ENCODE measurements at regions not wholly inside any gene's neighbourhood (a gene's known extent, or its start where the extent isn't known, plus 50 kb on each side); places are given as distances from the start of the nearest gene placed in this dataset.

DNA sequence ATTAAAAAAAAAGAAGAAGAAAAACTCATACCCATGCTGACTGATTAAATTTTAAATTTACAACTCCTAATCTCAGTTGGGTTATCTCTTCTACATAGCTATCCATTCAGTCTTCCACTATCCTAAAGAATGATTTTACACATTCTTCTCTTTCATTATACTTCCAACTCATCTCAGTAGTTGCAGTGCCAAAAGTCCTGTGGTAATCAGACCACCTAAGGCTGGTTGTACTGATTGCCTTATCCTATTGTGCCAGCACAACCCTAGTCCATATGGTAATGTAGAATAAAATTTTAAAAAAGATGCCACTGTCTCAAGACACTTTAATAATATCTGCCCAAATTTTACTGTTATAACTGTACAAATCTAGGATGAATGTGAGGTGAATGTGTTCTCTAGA lies 448.0 kb downstream of the LRRIQ3 start:
- Histone ChIP-seq H3K9me3 (ENCODE audit: control insufficient read depth, insufficient read depth, low read length) (no peaks in the 10 kb centered on the region), H3K27me3 (ENCODE audit: control insufficient read depth, insufficient read depth, low read length) (no peaks in the 10 kb centered on the region), H3K27ac (ENCODE audit: low read depth, low read length) (no peak overlapping the region), H3K4me3 (ENCODE audit: low read depth, low read length) (no peak overlapping the region)
- POLR2A ChIA-PET = no interaction called here
- TF ChIP-seq, protein P1, sequence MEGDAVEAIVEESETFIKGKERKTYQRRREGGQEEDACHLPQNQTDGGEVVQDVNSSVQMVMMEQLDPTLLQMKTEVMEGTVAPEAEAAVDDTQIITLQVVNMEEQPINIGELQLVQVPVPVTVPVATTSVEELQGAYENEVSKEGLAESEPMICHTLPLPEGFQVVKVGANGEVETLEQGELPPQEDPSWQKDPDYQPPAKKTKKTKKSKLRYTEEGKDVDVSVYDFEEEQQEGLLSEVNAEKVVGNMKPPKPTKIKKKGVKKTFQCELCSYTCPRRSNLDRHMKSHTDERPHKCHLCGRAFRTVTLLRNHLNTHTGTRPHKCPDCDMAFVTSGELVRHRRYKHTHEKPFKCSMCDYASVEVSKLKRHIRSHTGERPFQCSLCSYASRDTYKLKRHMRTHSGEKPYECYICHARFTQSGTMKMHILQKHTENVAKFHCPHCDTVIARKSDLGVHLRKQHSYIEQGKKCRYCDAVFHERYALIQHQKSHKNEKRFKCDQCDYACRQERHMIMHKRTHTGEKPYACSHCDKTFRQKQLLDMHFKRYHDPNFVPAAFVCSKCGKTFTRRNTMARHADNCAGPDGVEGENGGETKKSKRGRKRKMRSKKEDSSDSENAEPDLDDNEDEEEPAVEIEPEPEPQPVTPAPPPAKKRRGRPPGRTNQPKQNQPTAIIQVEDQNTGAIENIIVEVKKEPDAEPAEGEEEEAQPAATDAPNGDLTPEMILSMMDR (IDR thresholded peaks at IDR 0.05; ENCODE audit: low read depth, low read length) = no peak
- CTCF ChIA-PET = no interaction called here
- DNase-seq (ENCODE audit: low read depth, low spot score) = no peak

DNA sequence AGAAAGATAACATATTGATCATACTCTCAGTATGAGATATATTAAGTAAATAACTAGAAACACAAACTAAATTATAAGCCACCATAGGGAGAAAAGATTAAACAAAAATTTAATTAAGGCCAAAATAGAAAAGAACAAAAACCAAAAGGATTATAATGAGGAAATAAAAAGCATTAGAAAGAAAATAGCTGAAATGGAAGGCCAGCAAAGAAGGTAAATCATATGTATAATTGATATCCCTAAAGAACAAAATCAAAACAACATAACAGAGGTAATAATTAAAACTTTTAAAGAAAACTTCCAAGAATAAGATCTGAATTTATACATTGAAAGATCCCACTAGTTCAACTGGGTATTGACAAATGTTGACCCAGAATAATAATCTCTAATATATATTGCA lies 453.0 kb downstream of the LRRIQ3 start:
- TF ChIP-seq, protein P1 (IDR thresholded peaks at IDR 0.05; ENCODE audit: low read depth, low read length) = no peak
- no peak for DNase-seq (ENCODE audit: low read depth, low spot score)

DNA sequence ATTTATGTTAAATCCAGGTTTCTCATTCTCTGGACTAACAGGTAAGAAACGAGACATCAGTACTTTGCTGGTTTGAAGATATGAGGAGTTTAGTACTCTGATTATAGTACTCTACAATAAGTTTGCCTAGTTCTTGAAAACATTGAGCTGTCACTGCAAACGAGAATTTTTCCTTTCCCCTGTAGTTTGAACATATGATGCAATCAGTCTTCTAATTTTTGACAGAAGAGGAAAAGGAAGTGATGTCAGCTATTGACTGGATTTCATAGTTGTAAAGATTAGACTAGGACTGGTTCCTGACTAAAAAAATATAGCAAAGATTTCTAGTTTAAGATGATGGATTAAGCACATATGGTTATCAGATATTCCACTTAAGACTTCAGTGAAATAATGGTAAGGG lies 461.9 kb downstream of the LRRIQ3 start:
- H3K27ac ChIP-seq (ENCODE audit: low read depth, low read length) = no peak overlapping the region
- no peaks in the 10 kb centered on the region for H3K27me3 ChIP-seq (ENCODE audit: control insufficient read depth, insufficient read depth, low read length)
- no peaks in the 10 kb centered on the region for H3K9me3 ChIP-seq (ENCODE audit: control insufficient read depth, insufficient read depth, low read length)
- DNase-seq (ENCODE audit: low read depth, low spot score) = no peak
- TF ChIP-seq, protein P1 (IDR thresholded peaks at IDR 0.05; ENCODE audit: low read depth, low read length) = no peak
- no peak overlapping the region for H3K4me3 ChIP-seq (ENCODE audit: low read depth, low read length)
- CTCF ChIA-PET = no interaction called here
- POLR2A ChIA-PET = no interaction called here

More for the DNA sequence above, 453.0 kb downstream of the LRRIQ3 start:
- Histone ChIP-seq H3K27me3 (ENCODE audit: control insufficient read depth, insufficient read depth, low read length) (no peaks in the 10 kb centered on the region), H3K4me3 (ENCODE audit: low read depth, low read length) (no peak overlapping the region), H3K9me3 (ENCODE audit: control insufficient read depth, insufficient read depth, low read length) (no peaks in the 10 kb centered on the region), H3K27ac (ENCODE audit: low read depth, low read length) (no peak overlapping the region)
- POLR2A ChIA-PET = no interaction called here
- CTCF ChIA-PET = interaction anchor here (0.6 kb wide), 1 partner anchor 1016 kb away, joined by 3 read pairs; no protein-coding TSS in a partner anchor

DNA sequence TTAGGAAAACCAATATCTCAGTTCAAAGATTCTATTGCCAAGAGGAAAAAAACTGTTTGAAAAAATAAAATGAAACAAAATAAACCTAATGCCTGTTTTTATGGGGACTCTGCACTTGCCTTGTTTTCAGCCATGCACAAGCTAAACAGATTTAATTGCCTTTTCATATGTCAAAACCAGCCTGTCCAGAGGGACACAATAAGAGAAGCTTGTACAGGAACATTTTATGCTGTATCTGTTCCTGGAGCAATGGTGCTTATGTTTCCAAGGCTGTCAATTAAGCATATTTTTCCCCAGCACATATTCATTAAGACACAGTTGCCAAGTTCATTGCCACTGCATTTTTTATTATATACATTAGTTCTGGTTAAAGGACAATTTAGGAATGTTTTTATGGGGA lies 470.9 kb downstream of the LRRIQ3 start:
- no peak overlapping the region for H3K4me3 ChIP-seq (ENCODE audit: low read depth, low read length)
- TF ChIP-seq, protein P1 (IDR thresholded peaks at IDR 0.05; ENCODE audit: low read depth, low read length) = no peak
- POLR2A ChIA-PET = no interaction called here
- DNase-seq (ENCODE audit: low read depth, low spot score) = no peak
- CTCF ChIA-PET = no interaction called here
- no peaks in the 10 kb centered on the region; the same call in none of the 2 replicates for H3K9me3 ChIP-seq (ENCODE audit: control insufficient read depth, insufficient read depth, low read length)
- H3K27me3 ChIP-seq (ENCODE audit: control insufficient read depth, insufficient read depth, low read length) = no peaks in the 10 kb centered on the region
- no peak overlapping the region for H3K27ac ChIP-seq (ENCODE audit: low read depth, low read length)

DNA sequence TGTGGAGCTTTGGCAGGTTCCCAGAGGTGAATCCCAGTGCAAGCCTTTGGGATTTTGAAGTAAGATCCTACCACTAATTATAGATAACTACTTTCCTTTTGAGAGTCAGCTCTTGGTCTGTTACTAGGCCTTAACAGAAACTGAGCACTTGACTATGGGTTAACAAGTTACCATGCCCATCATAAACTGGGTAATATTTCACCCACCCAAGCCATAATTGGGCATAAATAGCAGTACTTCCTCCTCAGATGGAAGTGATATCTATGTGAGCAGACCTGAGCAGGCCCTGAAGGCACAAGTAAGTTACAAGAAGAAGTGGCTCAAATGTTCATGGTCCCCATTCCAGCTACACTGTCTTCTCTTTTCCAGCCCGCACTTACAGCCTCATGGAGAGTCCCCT lies 475.9 kb downstream of the LRRIQ3 start:
- DNase-seq (ENCODE audit: low read depth, low spot score) = no peak
- Histone ChIP-seq H3K27ac (ENCODE audit: low read depth, low read length) (no peak overlapping the region), H3K27me3 (ENCODE audit: control insufficient read depth, insufficient read depth, low read length) (no peaks in the 10 kb centered on the region), H3K9me3 (ENCODE audit: control insufficient read depth, insufficient read depth, low read length) (peaks cover 6% of the 10 kb centered on the region), H3K4me3 (ENCODE audit: low read depth, low read length) (no peak overlapping the region)
- ChIA-PET POLR2A (no interaction called here), CTCF (no interaction called here)
- TF ChIP-seq, protein P1 (IDR thresholded peaks at IDR 0.05; ENCODE audit: low read depth, low read length) = no peak
